Liver (tissue), 8 donors: ENCODE measurements at regions not wholly inside any gene's neighbourhood (a gene's known extent, or its start where the extent isn't known, plus 50 kb on each side); places are given as distances from the start of the nearest gene placed in this dataset.

Source experiments
- DNase-seq: peaks from one replicate; pipeline ENCODE4 v3.0.0-alpha.2; 2017; ENCODE audit warnings: low spot score
- H3K27ac ChIP-seq, 2 donors: one replicate each; pipeline ENCODE4 v1.7.0; 2013; ENCODE audit warnings: inconsistent platforms in 2 of 2, low read length in 2 of 2, control low read depth in 1 of 2, low read depth in 1 of 2, mild to moderate bottlenecking in 1 of 2
- H3K27me3 ChIP-seq, 4 donors: one replicate each; pipeline versions ENCODE4 v1.6.1 to v1.7.0; 2013; ENCODE audit warnings: low read length in 3 of 4, inconsistent platforms in 1 of 4, mild to moderate bottlenecking in 1 of 4, moderate library complexity in 1 of 4; ENCODE audit not compliant: control insufficient read depth in 4 of 4, insufficient read depth in 4 of 4
- H3K36me3 ChIP-seq, 4 donors: one replicate each; pipeline versions ENCODE4 v1.6.1 to v1.7.0; 2013; ENCODE audit warnings: low read length in 3 of 4, mild to moderate bottlenecking in 3 of 4, low read depth in 1 of 4, moderate library complexity in 1 of 4; ENCODE audit not compliant: control insufficient read depth in 4 of 4, insufficient read depth in 3 of 4
- H3K4me1 ChIP-seq, 4 donors: one replicate each; pipeline versions ENCODE4 v1.6.1 to v1.7.0; 2013; ENCODE audit warnings: low read length in 3 of 4, mild to moderate bottlenecking in 3 of 4, moderate library complexity in 1 of 4; ENCODE audit not compliant: control insufficient read depth in 4 of 4, insufficient read depth in 4 of 4
- H3K4me3 ChIP-seq, 3 donors: one replicate each; pipeline versions ENCODE4 v1.6.1 to v1.7.0; 2013; ENCODE audit warnings: low read length in 3 of 3, control low read depth in 1 of 3, low read depth in 1 of 3, mild to moderate bottlenecking in 1 of 3
- H3K9ac ChIP-seq, 2 donors: one replicate each; pipeline ENCODE4 v1.7.0; 2013; ENCODE audit warnings: low read length in 2 of 2, mild to moderate bottlenecking in 2 of 2, moderate library complexity in 2 of 2, control low read depth in 1 of 2, low read depth in 1 of 2
- H3K9me3 ChIP-seq, 4 donors: one replicate each; pipeline versions ENCODE4 v1.6.1 to v1.7.0; 2013; ENCODE audit warnings: low read length in 3 of 4; ENCODE audit not compliant: control insufficient read depth in 4 of 4
- FOXA2 ChIP-seq: IDR thresholded peaks from 2 replicates; pipeline ENCODE4 v1.6.1; 2016; ENCODE audit warnings: antibody characterized with exemption
- HNF4A ChIP-seq, 2 donors: conservative IDR thresholded peaks; 2 replicates each; pipeline ENCODE4 v1.6.1; 2016; ENCODE audit warnings: antibody characterized with exemption in 2 of 2, mild to moderate bottlenecking in 2 of 2
- HNF4G ChIP-seq: IDR thresholded peaks from 2 replicates; pipeline ENCODE4 v1.6.1; 2016; ENCODE audit warnings: antibody characterized with exemption
- NR2F2 ChIP-seq: IDR thresholded peaks from 2 replicates; pipeline ENCODE4 v1.6.1; 2016; ENCODE audit warnings: antibody characterized with exemption
- RAD21 ChIP-seq, 2 donors: IDR thresholded peaks; 2 replicates each; pipeline ENCODE4 v1.6.1; 2016; ENCODE audit warnings: antibody characterized with exemption in 2 of 2, mild to moderate bottlenecking in 2 of 2
- SP1 ChIP-seq: IDR thresholded peaks from 2 replicates; pipeline ENCODE4 v1.6.1; 2018; ENCODE audit warnings: antibody characterized with exemption, mild to moderate bottlenecking
- TAF1 ChIP-seq: conservative IDR thresholded peaks from 2 replicates; pipeline ENCODE4 v1.6.1; 2016; ENCODE audit warnings: antibody characterized with exemption, mild to moderate bottlenecking
- YY1 ChIP-seq: IDR thresholded peaks from 2 replicates; pipeline ENCODE4 v1.6.1; 2016; ENCODE audit warnings: antibody characterized with exemption, mild to moderate bottlenecking
- WGBS: extraction: QIAGEN DNeasy Blood & Tissue Kit; methylation state at CpG from one replicate; pipeline ENCODE4 v1.1.7; 2013; 5-methylcytosine and 5-hydroxymethylcytosine counted together
- TF ChIP-seq, protein P1 (sequence below): IDR thresholded peaks from 2 replicates; pipeline ENCODE4 v1.6.1; 2016; ENCODE audit warnings: antibody characterized with exemption
- TF ChIP-seq, protein P2 (sequence below): IDR thresholded peaks from 2 replicates; pipeline ENCODE4 v1.6.1; 2016; ENCODE audit warnings: antibody characterized with exemption
- TF ChIP-seq, protein P3 (sequence below): fragments of 150-350 bp; IDR thresholded peaks from 2 replicates; pipeline ENCODE4 v1.5.1; 2017; ENCODE audit warnings: improper control_type of control experiment, low read depth, low read length; ENCODE audit not compliant: missing input control
- donor health status: healthy.
- donor health status: healthy.
- donor health status: healthy.
- donor health status: healthy.
- donor health status: healthy.

GRCh38 chr5:38119836-38120235 lies 138.5 kb upstream of the EGFLAM start:
- WGBS = 80% methylated on average over 3 of the region's 3 CpGs
- Histone ChIP-seq H3K27ac (no peak overlapping the region), H3K27me3 (no peaks in the 10 kb centered on the region), H3K9me3 (no peaks in the 10 kb centered on the region), H3K36me3 (no peaks in the 10 kb centered on the region), H3K9ac (no peak overlapping the region), H3K4me1 (no peaks in the 10 kb centered on the region), H3K4me3 (no peak overlapping the region)
- DNase-seq = no peak
- TF ChIP-seq FOXA2 = no peak
- no peak for TF ChIP-seq HNF4A (conservative IDR thresholded peaks at IDR 0.05)
- TF ChIP-seq YY1 = no peak
- no peak for TF ChIP-seq SP1
- TF ChIP-seq RAD21 (IDR thresholded peaks at IDR 0.05) = no peak

GRCh38 chr5:38117784-38118479 lies 140.4 kb upstream of the EGFLAM start:
- Histone ChIP-seq H3K27me3 (no peaks in the 10 kb centered on the region), H3K36me3 (no peaks in the 10 kb centered on the region), H3K4me1 (no peaks in the 10 kb centered on the region), H3K27ac (no peak overlapping the region), H3K4me3 (no peak overlapping the region), H3K9me3 (no peaks in the 10 kb centered on the region), H3K9ac (no peak overlapping the region)
- WGBS = 75% methylated on average over 5 of the region's 5 CpGs
- no peak for DNase-seq
- TF ChIP-seq HNF4A (conservative IDR thresholded peaks at IDR 0.05) = no peak
- TF ChIP-seq, protein P1, sequence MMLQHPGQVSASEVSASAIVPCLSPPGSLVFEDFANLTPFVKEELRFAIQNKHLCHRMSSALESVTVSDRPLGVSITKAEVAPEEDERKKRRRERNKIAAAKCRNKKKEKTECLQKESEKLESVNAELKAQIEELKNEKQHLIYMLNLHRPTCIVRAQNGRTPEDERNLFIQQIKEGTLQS = no peak

DNA sequence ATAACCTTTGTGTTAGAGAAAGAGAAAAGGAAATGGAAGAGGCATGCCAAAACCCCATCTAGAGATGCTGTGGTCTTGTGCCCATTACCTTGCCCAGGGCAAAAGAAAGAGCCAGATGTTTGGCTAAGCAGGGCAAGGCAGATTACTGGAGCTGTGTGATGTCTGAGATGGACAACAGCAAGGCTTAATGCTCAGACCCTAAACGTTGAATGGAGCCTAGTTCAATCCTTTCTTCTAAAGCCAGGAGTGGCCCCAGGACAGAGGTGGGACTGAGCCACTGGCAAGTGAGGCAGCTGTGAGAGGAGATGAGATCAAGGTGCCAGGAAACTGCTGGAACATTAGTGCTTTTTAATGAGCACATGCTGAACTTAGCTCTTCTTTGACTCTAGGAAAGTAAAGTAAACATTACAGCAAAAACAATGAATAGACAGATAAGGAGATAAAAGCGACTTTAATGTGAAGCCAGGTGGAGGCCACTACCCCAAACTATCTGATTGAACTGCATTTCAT lies 143.0 kb upstream of the EGFLAM start:
- H3K27me3 ChIP-seq = no peaks in the 10 kb centered on the region
- 37% methylated on average over 2 of the region's 2 CpGs for WGBS

More for the DNA sequence above, 143.0 kb upstream of the EGFLAM start:
- no peak for DNase-seq
- no peaks in the 10 kb centered on the region for H3K4me1 ChIP-seq
- H3K27ac ChIP-seq = no peak overlapping the region
- no peaks in the 10 kb centered on the region for H3K9me3 ChIP-seq
- TF ChIP-seq, protein P1 = no peak
- TF ChIP-seq TAF1 (no peak), HNF4G (no peak), HNF4A (conservative IDR thresholded peaks at IDR 0.05) (no peak), FOXA2 (no peak), YY1 (no peak), NR2F2 (no peak)
- TF ChIP-seq, protein P2, sequence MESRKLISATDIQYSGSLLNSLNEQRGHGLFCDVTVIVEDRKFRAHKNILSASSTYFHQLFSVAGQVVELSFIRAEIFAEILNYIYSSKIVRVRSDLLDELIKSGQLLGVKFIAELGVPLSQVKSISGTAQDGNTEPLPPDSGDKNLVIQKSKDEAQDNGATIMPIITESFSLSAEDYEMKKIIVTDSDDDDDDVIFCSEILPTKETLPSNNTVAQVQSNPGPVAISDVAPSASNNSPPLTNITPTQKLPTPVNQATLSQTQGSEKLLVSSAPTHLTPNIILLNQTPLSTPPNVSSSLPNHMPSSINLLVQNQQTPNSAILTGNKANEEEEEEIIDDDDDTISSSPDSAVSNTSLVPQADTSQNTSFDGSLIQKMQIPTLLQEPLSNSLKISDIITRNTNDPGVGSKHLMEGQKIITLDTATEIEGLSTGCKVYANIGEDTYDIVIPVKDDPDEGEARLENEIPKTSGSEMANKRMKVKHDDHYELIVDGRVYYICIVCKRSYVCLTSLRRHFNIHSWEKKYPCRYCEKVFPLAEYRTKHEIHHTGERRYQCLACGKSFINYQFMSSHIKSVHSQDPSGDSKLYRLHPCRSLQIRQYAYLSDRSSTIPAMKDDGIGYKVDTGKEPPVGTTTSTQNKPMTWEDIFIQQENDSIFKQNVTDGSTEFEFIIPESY = no peak
- TF ChIP-seq, protein P3, sequence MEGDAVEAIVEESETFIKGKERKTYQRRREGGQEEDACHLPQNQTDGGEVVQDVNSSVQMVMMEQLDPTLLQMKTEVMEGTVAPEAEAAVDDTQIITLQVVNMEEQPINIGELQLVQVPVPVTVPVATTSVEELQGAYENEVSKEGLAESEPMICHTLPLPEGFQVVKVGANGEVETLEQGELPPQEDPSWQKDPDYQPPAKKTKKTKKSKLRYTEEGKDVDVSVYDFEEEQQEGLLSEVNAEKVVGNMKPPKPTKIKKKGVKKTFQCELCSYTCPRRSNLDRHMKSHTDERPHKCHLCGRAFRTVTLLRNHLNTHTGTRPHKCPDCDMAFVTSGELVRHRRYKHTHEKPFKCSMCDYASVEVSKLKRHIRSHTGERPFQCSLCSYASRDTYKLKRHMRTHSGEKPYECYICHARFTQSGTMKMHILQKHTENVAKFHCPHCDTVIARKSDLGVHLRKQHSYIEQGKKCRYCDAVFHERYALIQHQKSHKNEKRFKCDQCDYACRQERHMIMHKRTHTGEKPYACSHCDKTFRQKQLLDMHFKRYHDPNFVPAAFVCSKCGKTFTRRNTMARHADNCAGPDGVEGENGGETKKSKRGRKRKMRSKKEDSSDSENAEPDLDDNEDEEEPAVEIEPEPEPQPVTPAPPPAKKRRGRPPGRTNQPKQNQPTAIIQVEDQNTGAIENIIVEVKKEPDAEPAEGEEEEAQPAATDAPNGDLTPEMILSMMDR = no peak
- H3K36me3 ChIP-seq = no peaks in the 10 kb centered on the region
- no peak overlapping the region for H3K9ac ChIP-seq
- no peak overlapping the region for H3K4me3 ChIP-seq
